HCT116 (cell line): ENCODE measurements at regions not wholly inside any gene's neighbourhood (a gene's known extent, or its start where the extent isn't known, plus 50 kb on each side); places are given as distances from the start of the nearest gene placed in this dataset.

Source experiments
- CTCF ChIP-seq, 3 experiments: fragments of 200-600 bp in 1 of 3; sonication (generic) in 1 of 3; IDR thresholded peaks in 2 of 3; conservative IDR thresholded peaks in 1 of 3; 2 replicates each; pipeline ENCODE4 v1.5.1; 2012 to 2017; ENCODE audit warnings: low read depth in 2 of 3, low read length in 2 of 3, antibody characterized with exemption in 1 of 3, borderline replicate concordance in 1 of 3, control low read depth in 1 of 3, mild to moderate bottlenecking in 1 of 3, mixed read lengths in 1 of 3, mixed run types in 1 of 3, moderate library complexity in 1 of 3; ENCODE audit not compliant: insufficient read depth in 1 of 3
- EGR1 ChIP-seq: IDR thresholded peaks from 2 replicates; pipeline ENCODE4 v1.6.1; 2012; ENCODE audit warnings: low read depth
- ZNF274 ChIP-seq: fragments of 200-500 bp; sonication (Bioruptor generic); IDR thresholded peaks from 2 replicates; pipeline ENCODE4 v1.6.1; 2014; ENCODE audit warnings: mild to moderate bottlenecking, low read depth, low read length, inconsistent platforms

DNA sequence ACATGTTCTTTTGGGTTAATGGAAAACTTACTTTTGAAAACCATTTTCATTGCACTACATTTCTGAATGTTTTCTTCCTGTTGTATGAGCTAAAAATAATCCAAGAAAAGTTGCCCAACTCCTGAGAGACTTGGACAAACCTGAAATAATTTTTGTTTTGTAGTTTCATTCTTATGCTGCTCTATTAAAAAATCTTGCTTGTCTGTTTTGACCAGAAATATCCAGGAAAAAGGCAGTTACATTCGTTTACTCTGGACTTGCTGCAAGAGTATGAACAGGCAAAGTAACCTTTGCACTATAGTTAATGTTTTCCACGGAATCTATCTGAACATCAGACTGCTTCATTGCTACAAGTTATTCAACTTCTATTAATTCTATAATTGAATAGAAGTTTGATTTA lies 200.1 kb upstream of the DAB2 start:
- TF ChIP-seq CTCF (IDR thresholded peaks at IDR 0.05 in 2 of 3, conservative IDR thresholded peaks at IDR 0.05 in 1 of 3; ENCODE audit: borderline replicate concordance in 1 of 3, insufficient read depth in 1 of 3, low read depth in 2 of 3, low read length in 2 of 3) = no peak
- no peak for TF ChIP-seq ZNF274
- no peak for TF ChIP-seq EGR1
